CD14-positive monocyte (primary cell): ENCODE measurements at regions not wholly inside any gene's neighbourhood (a gene's known extent, or its start where the extent isn't known, plus 50 kb on each side); places are given as distances from the start of the nearest gene placed in this dataset.

Source experiments
- DNase-seq, 3 donors: peaks; one replicate each; pipeline ENCODE4 v3.0.0-alpha.2; 2011 to 2022
- H2AFZ ChIP-seq: 2 replicates; pipeline ENCODE4 v1.6.0; 2012; ENCODE audit warnings: mild to moderate bottlenecking, low read depth, low read length, inconsistent platforms; ENCODE audit not compliant: insufficient read depth, poor library complexity, severe bottlenecking
- H3K27ac ChIP-seq, 2 donors: 1 replicate in 1 of 2; 2 replicates in 1 of 2; pipeline ENCODE4 v1.5.1; 2012 to 2013; ENCODE audit warnings: low read length in 2 of 2, control low read depth in 1 of 2, inconsistent platforms in 1 of 2, low read depth in 1 of 2, mild to moderate bottlenecking in 1 of 2
- H3K27me3 ChIP-seq, 2 donors: one replicate each; pipeline versions ENCODE4 v1.6.0 to v1.6.1; 2011 to 2013; ENCODE audit warnings: low read length in 2 of 2; ENCODE audit not compliant: control insufficient read depth in 2 of 2, insufficient read depth in 2 of 2
- H3K36me3 ChIP-seq, 2 donors: replicated peaks in 1 of 2; 1 replicate in 1 of 2; 2 replicates in 1 of 2; pipeline versions ENCODE4 v1.5.1 to v1.6.1; 2012 to 2013; ENCODE audit warnings: low read length in 2 of 2, control low read depth in 1 of 2, inconsistent platforms in 1 of 2, mild to moderate bottlenecking in 1 of 2; ENCODE audit not compliant: insufficient read depth in 2 of 2, control insufficient read depth in 1 of 2
- H3K4me1 ChIP-seq, 2 donors: 1 replicate in 1 of 2; 2 replicates in 1 of 2; pipeline versions ENCODE4 v1.5.1 to v1.6.1; 2012 to 2013; ENCODE audit warnings: low read length in 2 of 2, control low read depth in 1 of 2, inconsistent platforms in 1 of 2, mild to moderate bottlenecking in 1 of 2, moderate library complexity in 1 of 2; ENCODE audit not compliant: insufficient read depth in 2 of 2, control insufficient read depth in 1 of 2
- H3K4me2 ChIP-seq: replicated peaks from 2 replicates; pipeline ENCODE3; 2012; ENCODE audit warnings: low read length, moderate library complexity, mild to moderate bottlenecking; ENCODE audit not compliant: poor library complexity, severe bottlenecking; ENCODE audit errors: extremely low read depth
- H3K4me3 ChIP-seq, 3 experiments: fragments of 200-600 bp in 1 of 3; sonication (generic) in 1 of 3; replicated peaks in 1 of 3; 1 replicate in 2 of 3; 2 replicates in 1 of 3; pipeline ENCODE4 v1.5.1; 2011 to 2013; ENCODE audit warnings: low read length in 3 of 3, mild to moderate bottlenecking in 3 of 3, control low read depth in 2 of 3, low read depth in 2 of 3, inconsistent platforms in 1 of 3, moderate library complexity in 1 of 3
- H3K79me2 ChIP-seq: 2 replicates; pipeline ENCODE4 v1.6.0; 2012; ENCODE audit warnings: mild to moderate bottlenecking, control low read depth, inconsistent platforms, low read length, moderate library complexity; ENCODE audit not compliant: insufficient read depth
- H3K9ac ChIP-seq: 2 replicates; pipeline ENCODE4 v1.6.0; 2017; ENCODE audit warnings: low read length, mild to moderate bottlenecking; ENCODE audit not compliant: insufficient read depth, poor library complexity, severe bottlenecking
- H3K9me3 ChIP-seq, 2 donors: replicated peaks in 1 of 2; 1 replicate in 1 of 2; 2 replicates in 1 of 2; pipeline versions ENCODE4 v1.5.1 to v1.6.1; 2012 to 2013; ENCODE audit warnings: low read length in 2 of 2, control low read depth in 1 of 2; ENCODE audit not compliant: control insufficient read depth in 1 of 2, insufficient read depth in 1 of 2
- H4K20me1 ChIP-seq: 2 replicates; pipeline ENCODE4 v1.6.0; 2012; ENCODE audit warnings: mild to moderate bottlenecking, low read length, control low read depth, moderate library complexity; ENCODE audit not compliant: insufficient read depth
- H3K27ac Mint-ChIP-seq, 7 donors: one replicate each; pipeline ENCODE4 v1.8.0; 2020; ENCODE audit warnings: mild to moderate bottlenecking in 7 of 7, mixed read lengths in 7 of 7, moderate library complexity in 6 of 7, inconsistent platforms in 2 of 7
- H3K27me3 Mint-ChIP-seq, 3 donors: one replicate each; pipeline ENCODE4 v1.8.0; 2021 to 2022; ENCODE audit warnings: low read depth in 3 of 3, mild to moderate bottlenecking in 3 of 3, mixed read lengths in 3 of 3, moderate library complexity in 3 of 3, inconsistent platforms in 1 of 3
- H3K36me3 Mint-ChIP-seq, 2 donors: one replicate each; pipeline ENCODE4 v1.8.0; 2020; ENCODE audit warnings: mixed read lengths in 2 of 2, inconsistent platforms in 1 of 2, mild to moderate bottlenecking in 1 of 2
- H3K4me1 Mint-ChIP-seq: one replicate; pipeline ENCODE4 v1.8.0; 2020; ENCODE audit warnings: mild to moderate bottlenecking, mixed read lengths
- H3K4me3 Mint-ChIP-seq, 2 donors: one replicate each; pipeline ENCODE4 v1.8.0; 2020; ENCODE audit warnings: mild to moderate bottlenecking in 2 of 2, mixed read lengths in 2 of 2, moderate library complexity in 1 of 2
- H3K9me3 Mint-ChIP-seq, 7 donors: one replicate each; pipeline ENCODE4 v1.8.0; 2020 to 2022; ENCODE audit warnings: mixed read lengths in 7 of 7, mild to moderate bottlenecking in 6 of 7, moderate library complexity in 6 of 7, inconsistent platforms in 2 of 7
- CTCF ChIP-seq: fragments of 200-600 bp; IDR thresholded peaks from one replicate; pipeline ENCODE4 v1.8.0; 2022; ENCODE audit warnings: antibody characterized with exemption, mild to moderate bottlenecking
- WGBS: methylation state at CpG from one replicate; pipeline ENCODE4 v1.1.5; 2013; ENCODE audit warnings: missing lambda C conversion rate; ENCODE audit not compliant: insufficient coverage; 5-methylcytosine and 5-hydroxymethylcytosine counted together
- intact Hi-C, 2 donors: fragments of 100-400 bp; cut with micrococcal nuclease; formaldehyde crosslinking; loops; one replicate each; pipeline versions ENCODE4 v1.15.0 to v1.15.1; 2023

DNA sequence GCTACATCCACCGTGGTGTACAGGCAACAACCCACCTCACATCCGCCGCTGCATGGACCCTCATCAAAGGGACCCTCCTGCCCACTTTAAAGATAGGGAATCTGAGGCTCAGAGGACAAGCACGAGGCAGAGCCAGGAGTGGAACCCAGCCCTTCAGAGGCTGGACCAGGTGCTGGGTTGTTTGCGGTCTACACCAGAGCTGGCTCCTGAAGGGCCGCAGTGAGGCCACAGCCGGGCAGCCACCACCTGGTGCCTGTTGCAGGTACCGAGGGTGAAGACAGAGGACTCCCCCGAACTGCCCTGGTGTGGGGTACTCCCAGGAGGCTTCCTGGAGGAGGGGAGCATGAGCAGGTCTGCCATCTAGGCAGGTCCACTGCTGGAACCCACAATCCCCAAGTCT, 78.8 kb downstream of the DHCR7 start:
- peaks cover 4 to 7% of the 10 kb centered on the region in 2 donors for H3K4me1 ChIP-seq
- TF ChIP-seq CTCF, result no peak
- no peak overlapping the region for H3K4me3 ChIP-seq
- no peaks in the 10 kb centered on the region for H3K27me3 ChIP-seq
- no peak overlapping the region for H2AFZ ChIP-seq
- Mint-ChIP-seq H3K27ac (no peak overlapping the region), H3K4me1 (peaks cover 8% of the 10 kb centered on the region), H3K4me3 (no peak overlapping the region), H3K36me3 (no peaks in the 10 kb centered on the region), H3K27me3 (peaks cover 1 to 2% (median 2%) of the 10 kb centered on the region in 3 donors), H3K9me3 (peaks cover 0 to 3% (median 0%) of the 10 kb centered on the region in 7 donors)
- H3K79me2 ChIP-seq, result no peaks in the 10 kb centered on the region
- H3K36me3 ChIP-seq, result no peaks in the 10 kb centered on the region
- no peaks in the 10 kb centered on the region for H3K9me3 ChIP-seq
- H3K4me2 ChIP-seq, result no peak overlapping the region
- no peak overlapping the region for H3K27ac ChIP-seq
- WGBS, result 91% methylated on average over 8 of the region's 9 CpGs
- DNase-seq, result no peak
- no peak overlapping the region for H3K9ac ChIP-seq
- intact Hi-C loops, result no loop called here
- H4K20me1 ChIP-seq, result no peaks in the 10 kb centered on the region

DNA sequence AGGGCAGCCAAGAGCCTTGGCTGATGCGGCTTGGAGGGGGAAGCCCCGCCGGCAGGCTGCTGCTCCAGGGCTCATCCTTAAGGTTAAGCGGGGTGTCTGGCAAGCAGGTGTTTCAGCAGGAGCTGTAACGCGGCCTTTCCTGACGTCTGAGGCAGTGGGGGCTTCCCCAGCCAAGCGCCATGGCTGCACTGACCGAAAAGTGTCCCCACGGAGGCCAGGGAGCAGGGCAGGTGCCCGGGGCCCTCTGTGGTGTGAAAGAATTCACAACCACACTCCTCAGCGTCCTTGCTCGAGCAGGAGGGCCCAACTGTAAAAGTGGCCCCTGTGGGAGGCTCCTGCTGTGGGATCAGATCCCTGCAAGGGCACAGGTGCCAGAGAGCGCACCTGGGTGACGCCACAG, 79.2 kb downstream of the DHCR7 start:
- no peaks in the 10 kb centered on the region for H4K20me1 ChIP-seq
- Mint-ChIP-seq H3K36me3 (no peaks in the 10 kb centered on the region), H3K9me3 (peaks cover 0 to 3% (median 0%) of the 10 kb centered on the region in 7 donors), H3K27me3 (peaks cover 1 to 2% (median 2%) of the 10 kb centered on the region in 3 donors), H3K27ac (no peak overlapping the region), H3K4me3 (no peak overlapping the region), H3K4me1 (peaks cover 6% of the 10 kb centered on the region)
- WGBS, result 81% methylated on average over 12 of the region's 15 CpGs
- H3K27ac ChIP-seq, result no peak overlapping the region
- no peak for DNase-seq
- H3K36me3 ChIP-seq, result no peaks in the 10 kb centered on the region
- H3K79me2 ChIP-seq, result no peaks in the 10 kb centered on the region
- H2AFZ ChIP-seq, result no peak overlapping the region
- H3K4me3 ChIP-seq, result no peak overlapping the region
- intact Hi-C loops, result no loop called here
- TF ChIP-seq CTCF, result no peak
- H3K9ac ChIP-seq, result no peak overlapping the region
- no peak overlapping the region for H3K4me2 ChIP-seq
- no peaks in the 10 kb centered on the region for H3K27me3 ChIP-seq
- H3K4me1 ChIP-seq, result peaks cover 4 to 6% of the 10 kb centered on the region in 2 donors
- no peaks in the 10 kb centered on the region for H3K9me3 ChIP-seq
